OCI-LY3 (cell line): ENCODE measurements at regions not wholly inside any gene's neighbourhood (a gene's known extent, or its start where the extent isn't known, plus 50 kb on each side); places are given as distances from the start of the nearest gene placed in this dataset.

Experiments
- H2AFZ ChIP-seq: fragments of 200-600, 300-600 bp; shearing (Covaris generic); 2 replicates; pipeline ENCODE4 v1.6.0; 2014; ENCODE audit warnings: antibody characterized with exemption, low read depth, low read length
- H3K27ac ChIP-seq: fragments of 200-600, 300-600 bp; sonication (generic); 2 replicates; pipeline ENCODE4 v1.5.1; 2014; ENCODE audit warnings: mild to moderate bottlenecking, low read length, moderate library complexity, mixed read lengths
- H3K27me3 ChIP-seq: fragments of 200-600, 300-600 bp; sonication (generic); 2 replicates; pipeline ENCODE4 v1.6.1; 2014; ENCODE audit warnings: low read depth, low read length, mixed read lengths
- H3K36me3 ChIP-seq: fragments of 200-600, 300-600 bp; sonication (generic); replicated peaks from 2 replicates; pipeline ENCODE3; 2014; ENCODE audit warnings: low read depth, low read length, mixed read lengths
- H3K4me1 ChIP-seq: fragments of 300-600, 200-600 bp; sonication (generic); 2 replicates; pipeline ENCODE4 v1.6.1; 2014; ENCODE audit warnings: low read length, mixed read lengths
- H3K4me2 ChIP-seq: fragments of 200-600, 300-600 bp; sonication (generic); 2 replicates; pipeline ENCODE4 v1.6.1; 2014; ENCODE audit warnings: low read length, mixed read lengths
- H3K4me3 ChIP-seq: fragments of 300-600, 200-600 bp; sonication (generic); 2 replicates; pipeline ENCODE4 v1.5.1; 2014; ENCODE audit warnings: antibody characterized with exemption, mild to moderate bottlenecking, low read length, moderate library complexity
- H3K79me2 ChIP-seq: fragments of 300-600, 200-600 bp; shearing (Covaris generic); 2 replicates; pipeline ENCODE4 v1.6.1; 2014; ENCODE audit warnings: mild to moderate bottlenecking, low read length, mixed read lengths
- H3K9ac ChIP-seq: fragments of 300-600, 200-600 bp; shearing (Covaris generic); 2 replicates; pipeline ENCODE4 v1.6.0; 2014; ENCODE audit warnings: mild to moderate bottlenecking, low read length, moderate library complexity
- H3K9me3 ChIP-seq: fragments of 200-600, 300-600 bp; shearing (Covaris generic); 2 replicates; pipeline ENCODE4 v1.6.1; 2014; ENCODE audit warnings: low read length, mixed read lengths; ENCODE audit not compliant: insufficient read depth
- H4K20me1 ChIP-seq: fragments of 200-600, 300-600 bp; sonication (generic); 2 replicates; pipeline ENCODE4 v1.6.1; 2016; ENCODE audit warnings: low read length, mixed read lengths; ENCODE audit not compliant: insufficient read depth
- EZH2phosphoT487 ChIP-seq: fragments of 200-600 bp; shearing (Covaris generic); IDR thresholded peaks from 2 replicates; pipeline ENCODE4 v1.6.1; 2018; ENCODE audit warnings: antibody characterized with exemption, mixed run types, low read depth
- TF ChIP-seq, protein P1 (sequence below): fragments of 200-600, 300-600 bp; sonication (generic); IDR thresholded peaks from 2 replicates; pipeline ENCODE4 v1.5.1; 2014; ENCODE audit warnings: antibody characterized with exemption, low read length, low read depth

DNA sequence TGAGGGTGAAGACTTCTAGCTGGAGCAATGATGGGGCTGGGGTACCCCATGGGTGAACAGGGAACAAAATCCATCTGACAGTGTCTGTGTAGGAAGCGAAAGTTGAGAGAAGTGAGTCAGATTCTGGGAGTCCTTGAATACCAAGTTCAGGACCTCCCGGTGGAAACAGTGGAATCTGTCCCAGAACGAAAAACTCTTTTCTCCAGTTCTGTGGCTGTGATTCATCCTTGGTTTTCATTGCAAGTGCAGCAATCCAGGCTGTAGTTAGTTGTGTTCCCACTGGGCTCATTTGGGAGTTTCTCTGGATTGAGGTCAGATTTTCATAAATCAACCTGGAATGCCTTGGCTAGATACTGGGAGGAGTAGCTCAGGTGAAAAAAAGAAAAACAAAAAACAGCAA is 120.7 kb downstream of the C12orf75 start:
- TF ChIP-seq, protein P1, sequence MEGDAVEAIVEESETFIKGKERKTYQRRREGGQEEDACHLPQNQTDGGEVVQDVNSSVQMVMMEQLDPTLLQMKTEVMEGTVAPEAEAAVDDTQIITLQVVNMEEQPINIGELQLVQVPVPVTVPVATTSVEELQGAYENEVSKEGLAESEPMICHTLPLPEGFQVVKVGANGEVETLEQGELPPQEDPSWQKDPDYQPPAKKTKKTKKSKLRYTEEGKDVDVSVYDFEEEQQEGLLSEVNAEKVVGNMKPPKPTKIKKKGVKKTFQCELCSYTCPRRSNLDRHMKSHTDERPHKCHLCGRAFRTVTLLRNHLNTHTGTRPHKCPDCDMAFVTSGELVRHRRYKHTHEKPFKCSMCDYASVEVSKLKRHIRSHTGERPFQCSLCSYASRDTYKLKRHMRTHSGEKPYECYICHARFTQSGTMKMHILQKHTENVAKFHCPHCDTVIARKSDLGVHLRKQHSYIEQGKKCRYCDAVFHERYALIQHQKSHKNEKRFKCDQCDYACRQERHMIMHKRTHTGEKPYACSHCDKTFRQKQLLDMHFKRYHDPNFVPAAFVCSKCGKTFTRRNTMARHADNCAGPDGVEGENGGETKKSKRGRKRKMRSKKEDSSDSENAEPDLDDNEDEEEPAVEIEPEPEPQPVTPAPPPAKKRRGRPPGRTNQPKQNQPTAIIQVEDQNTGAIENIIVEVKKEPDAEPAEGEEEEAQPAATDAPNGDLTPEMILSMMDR = no peak
- TF ChIP-seq EZH2phosphoT487 = no peak
- no peaks in the 10 kb centered on the region for H4K20me1 ChIP-seq
- H3K4me1 ChIP-seq = no peaks in the 10 kb centered on the region
- H2AFZ ChIP-seq = no peak overlapping the region
- no peak overlapping the region for H3K27ac ChIP-seq
- no peaks in the 10 kb centered on the region for H3K79me2 ChIP-seq
- H3K9ac ChIP-seq = no peak overlapping the region
- H3K9me3 ChIP-seq = no peaks in the 10 kb centered on the region
- H3K4me3 ChIP-seq = no peak overlapping the region
- H3K27me3 ChIP-seq = no peaks in the 10 kb centered on the region
- no peak overlapping the region for H3K4me2 ChIP-seq
- H3K36me3 ChIP-seq = no peaks in the 10 kb centered on the region

DNA sequence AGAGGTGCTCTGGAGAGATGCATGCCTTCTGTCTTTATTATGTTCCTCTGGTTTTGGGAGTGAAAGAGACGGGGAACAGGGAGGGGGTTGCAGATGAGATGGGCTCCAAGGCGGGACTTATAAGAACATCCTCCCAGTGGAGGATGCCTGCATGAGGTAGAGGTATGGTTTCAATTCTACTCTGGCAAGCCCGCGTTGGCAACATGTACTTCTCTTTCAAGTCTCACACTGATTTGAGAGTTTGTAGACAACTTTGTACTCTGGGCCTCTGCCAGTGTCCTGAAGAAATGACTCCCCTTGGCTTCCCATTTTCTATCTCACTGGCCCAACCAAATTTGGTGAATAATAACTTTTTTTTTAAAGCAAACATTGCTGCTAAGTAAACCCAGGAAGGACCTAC is 121.3 kb downstream of the C12orf75 start:
- Histone ChIP-seq H3K9me3 (no peaks in the 10 kb centered on the region), H3K4me3 (no peak overlapping the region), H2AFZ (no peak overlapping the region), H3K4me1 (no peaks in the 10 kb centered on the region), H3K27ac (no peak overlapping the region), H3K36me3 (no peaks in the 10 kb centered on the region), H3K4me2 (no peak overlapping the region), H3K9ac (no peak overlapping the region), H4K20me1 (no peaks in the 10 kb centered on the region), H3K79me2 (no peaks in the 10 kb centered on the region), H3K27me3 (no peaks in the 10 kb centered on the region)
- no peak for TF ChIP-seq EZH2phosphoT487
- TF ChIP-seq, protein P1 = no peak

DNA sequence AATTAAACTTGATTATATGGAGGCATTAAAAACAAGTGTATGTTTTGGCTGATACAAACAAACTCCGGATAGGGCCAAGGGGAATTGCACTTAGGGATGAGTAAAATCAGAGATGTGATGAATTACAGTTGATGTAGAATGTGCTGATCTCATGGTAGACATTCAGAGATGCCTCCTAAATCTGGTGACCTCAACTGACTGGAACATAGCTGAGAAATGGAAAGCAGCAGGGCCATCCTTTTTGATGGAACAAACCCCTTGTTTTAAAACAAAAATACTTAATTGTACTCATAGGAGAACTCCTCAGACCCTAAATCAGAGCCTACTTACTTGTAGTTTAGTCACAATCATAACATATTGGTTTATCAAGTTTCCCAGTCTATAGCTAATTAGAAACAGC is 122.8 kb downstream of the C12orf75 start:
- H3K9ac ChIP-seq = no peak overlapping the region
- H3K27me3 ChIP-seq = 0 out of 2 replicates have a peak, but pooled peaks cover 3% of the 10 kb centered on the region
- no peak for TF ChIP-seq EZH2phosphoT487
- TF ChIP-seq, protein P1 = no peak
- H2AFZ ChIP-seq = no peak overlapping the region
- H3K79me2 ChIP-seq = no peaks in the 10 kb centered on the region
- H4K20me1 ChIP-seq = no peaks in the 10 kb centered on the region
- no peaks in the 10 kb centered on the region for H3K4me1 ChIP-seq
- no peaks in the 10 kb centered on the region for H3K9me3 ChIP-seq
- no peak overlapping the region for H3K27ac ChIP-seq
- H3K36me3 ChIP-seq = no peaks in the 10 kb centered on the region
- no peak overlapping the region for H3K4me2 ChIP-seq
- H3K4me3 ChIP-seq = no peak overlapping the region

DNA sequence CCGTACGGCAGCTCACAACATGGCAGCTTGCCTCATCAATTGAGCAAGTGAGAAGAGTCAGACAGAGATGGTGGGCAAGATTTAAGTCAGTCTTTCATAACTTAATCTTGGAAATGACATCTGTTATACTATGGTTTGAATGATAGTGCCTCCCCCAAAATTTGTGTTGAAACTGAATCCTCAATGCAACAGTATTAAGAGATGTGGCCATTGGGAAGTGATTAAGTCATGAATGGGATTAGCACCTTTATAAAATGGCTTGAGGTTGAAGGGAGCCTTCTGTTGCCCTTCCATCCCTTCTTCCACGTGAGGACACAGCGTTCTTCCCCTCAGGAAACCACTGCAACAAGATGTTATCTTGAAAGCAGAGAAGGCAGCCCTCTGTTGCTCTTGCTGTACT is 124.2 kb downstream of the C12orf75 start:
- Histone ChIP-seq H3K79me2 (no peaks in the 10 kb centered on the region), H4K20me1 (no peaks in the 10 kb centered on the region), H3K27ac (no peak overlapping the region), H3K4me1 (no peaks in the 10 kb centered on the region), H3K9ac (no peak overlapping the region), H3K4me3 (no peak overlapping the region), H3K27me3 (0 out of 2 replicates have a peak, but pooled peaks cover 3% of the 10 kb centered on the region), H2AFZ (no peak overlapping the region), H3K9me3 (no peaks in the 10 kb centered on the region), H3K4me2 (no peak overlapping the region), H3K36me3 (no peaks in the 10 kb centered on the region)
- TF ChIP-seq EZH2phosphoT487 = no peak
- TF ChIP-seq, protein P1 = no peak
